ENCODE measurements at regions not wholly inside any gene's neighbourhood (a gene's known extent, or its start where the extent isn't known, plus 50 kb on each side); places are given as distances from the start of the nearest gene placed in this dataset.

- H3F3A ChIP-seq (ENCODE audit: insufficient read depth, low read length, poor library complexity, severe bottlenecking), result no peaks in the 10 kb centered on the region
These were observed 707.8 kb downstream of the FLRT2 start for GRCh38 chr14:86237733-86238132.

DNA sequence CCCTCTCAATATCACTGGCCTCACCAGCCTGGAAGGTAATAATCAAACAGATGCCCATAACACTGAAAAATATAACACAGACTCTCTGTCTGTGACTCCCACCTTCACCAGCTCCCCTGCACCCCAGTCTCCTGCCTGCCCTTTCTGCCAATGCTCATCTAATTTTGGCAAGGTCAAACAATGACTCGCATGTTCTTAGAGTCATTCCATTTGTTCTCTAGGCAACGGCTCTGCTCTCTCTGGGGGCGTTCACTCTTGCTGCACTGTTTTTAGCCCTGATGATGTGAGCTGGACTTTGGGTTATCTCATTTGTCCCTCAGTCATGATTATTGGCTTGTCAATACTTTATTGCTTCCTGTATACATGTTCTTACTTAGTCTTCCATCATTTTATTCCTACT lies 691.8 kb downstream of the FLRT2 start:
- H4K20me1 ChIP-seq (ENCODE audit: insufficient read depth), result no peaks in the 10 kb centered on the region
- no peak overlapping the region for H3K4me3 ChIP-seq (ENCODE audit: low read length)
- H3K27me3 ChIP-seq (ENCODE audit: insufficient read depth, low read depth, low read length), result no peaks in the 10 kb centered on the region
- no peaks in the 10 kb centered on the region for H3K9me2 ChIP-seq (ENCODE audit: insufficient read depth, low read length)
- no peak overlapping the region for H2AFZ ChIP-seq (ENCODE audit: low read depth, low read length)
- no peaks in the 10 kb centered on the region for H3K9me3 ChIP-seq (ENCODE audit: low read length)
- no peak overlapping the region for H3K9ac ChIP-seq (ENCODE audit: low read length)
- no peaks in the 10 kb centered on the region for H3K36me3 ChIP-seq (ENCODE audit: insufficient read depth, low read length)
- no peaks in the 10 kb centered on the region for H3K79me2 ChIP-seq (replicated peaks; ENCODE audit: insufficient read depth, low read length)
- H3K27ac ChIP-seq (ENCODE audit: low read length), result no peak overlapping the region
- H3F3A ChIP-seq (ENCODE audit: insufficient read depth, low read length, poor library complexity, severe bottlenecking), result no peaks in the 10 kb centered on the region
- H3K4me2 ChIP-seq (ENCODE audit: low read length), result no peak overlapping the region
- TF ChIP-seq RAD21 (conservative IDR thresholded peaks at IDR 0.05), result no peak
- no peak for TF ChIP-seq REST (IDR thresholded peaks at IDR 0.05; ENCODE audit: borderline replicate concordance)
- no peak for TF ChIP-seq POLR2AphosphoS5 (IDR thresholded peaks at IDR 0.05)
- no peak for TF ChIP-seq MXI1 (conservative IDR thresholded peaks at IDR 0.05; ENCODE audit: poor library complexity, severe bottlenecking)
- no peak for TF ChIP-seq SMC3 (conservative IDR thresholded peaks at IDR 0.05; ENCODE audit: poor library complexity)
- TF ChIP-seq EZH2 (IDR thresholded peaks at IDR 0.05; ENCODE audit: borderline replicate concordance, insufficient read depth, low read length, poor library complexity, severe bottlenecking), result no peak
- TF ChIP-seq, protein P1, sequence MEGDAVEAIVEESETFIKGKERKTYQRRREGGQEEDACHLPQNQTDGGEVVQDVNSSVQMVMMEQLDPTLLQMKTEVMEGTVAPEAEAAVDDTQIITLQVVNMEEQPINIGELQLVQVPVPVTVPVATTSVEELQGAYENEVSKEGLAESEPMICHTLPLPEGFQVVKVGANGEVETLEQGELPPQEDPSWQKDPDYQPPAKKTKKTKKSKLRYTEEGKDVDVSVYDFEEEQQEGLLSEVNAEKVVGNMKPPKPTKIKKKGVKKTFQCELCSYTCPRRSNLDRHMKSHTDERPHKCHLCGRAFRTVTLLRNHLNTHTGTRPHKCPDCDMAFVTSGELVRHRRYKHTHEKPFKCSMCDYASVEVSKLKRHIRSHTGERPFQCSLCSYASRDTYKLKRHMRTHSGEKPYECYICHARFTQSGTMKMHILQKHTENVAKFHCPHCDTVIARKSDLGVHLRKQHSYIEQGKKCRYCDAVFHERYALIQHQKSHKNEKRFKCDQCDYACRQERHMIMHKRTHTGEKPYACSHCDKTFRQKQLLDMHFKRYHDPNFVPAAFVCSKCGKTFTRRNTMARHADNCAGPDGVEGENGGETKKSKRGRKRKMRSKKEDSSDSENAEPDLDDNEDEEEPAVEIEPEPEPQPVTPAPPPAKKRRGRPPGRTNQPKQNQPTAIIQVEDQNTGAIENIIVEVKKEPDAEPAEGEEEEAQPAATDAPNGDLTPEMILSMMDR (IDR thresholded peaks at IDR 0.05; ENCODE audit: poor library complexity, severe bottlenecking), result no peak
- no peak for TF ChIP-seq TAF1 (IDR thresholded peaks at IDR 0.05; ENCODE audit: low read depth)
- TF ChIP-seq EP300 (conservative IDR thresholded peaks at IDR 0.05; ENCODE audit: poor library complexity, severe bottlenecking), result no peak

More at GRCh38 chr14:86237733-86238132, 707.8 kb downstream of the FLRT2 start:
- Histone ChIP-seq H2AFZ (ENCODE audit: low read depth, low read length) (no peak overlapping the region), H4K20me1 (ENCODE audit: insufficient read depth) (no peaks in the 10 kb centered on the region), H3K9ac (ENCODE audit: low read length) (no peak overlapping the region), H3K9me3 (ENCODE audit: low read length) (no peaks in the 10 kb centered on the region), H3K79me2 (replicated peaks; ENCODE audit: insufficient read depth, low read length) (no peaks in the 10 kb centered on the region), H3K9me2 (ENCODE audit: insufficient read depth, low read length) (no peaks in the 10 kb centered on the region), H3K36me3 (ENCODE audit: insufficient read depth, low read length) (no peaks in the 10 kb centered on the region), H3K27ac (ENCODE audit: low read length) (no peak overlapping the region), H3K4me3 (ENCODE audit: low read length) (no peak overlapping the region), H3K4me2 (ENCODE audit: low read length) (no peak overlapping the region), H3K27me3 (ENCODE audit: insufficient read depth, low read depth, low read length) (no peaks in the 10 kb centered on the region)
- TF ChIP-seq, protein P1 (IDR thresholded peaks at IDR 0.05; ENCODE audit: poor library complexity, severe bottlenecking), result no peak
- TF ChIP-seq SMC3 (conservative IDR thresholded peaks at IDR 0.05; ENCODE audit: poor library complexity), result no peak
- TF ChIP-seq REST (IDR thresholded peaks at IDR 0.05; ENCODE audit: borderline replicate concordance), result no peak
- no peak for TF ChIP-seq POLR2AphosphoS5 (IDR thresholded peaks at IDR 0.05)
- no peak for TF ChIP-seq MXI1 (conservative IDR thresholded peaks at IDR 0.05; ENCODE audit: poor library complexity, severe bottlenecking)
- TF ChIP-seq EZH2 (IDR thresholded peaks at IDR 0.05; ENCODE audit: borderline replicate concordance, insufficient read depth, low read length, poor library complexity, severe bottlenecking), result no peak
- no peak for TF ChIP-seq TAF1 (IDR thresholded peaks at IDR 0.05; ENCODE audit: low read depth)
- TF ChIP-seq EP300 (conservative IDR thresholded peaks at IDR 0.05; ENCODE audit: poor library complexity, severe bottlenecking), result no peak
- no peak for TF ChIP-seq RAD21 (conservative IDR thresholded peaks at IDR 0.05)
